SK-N-SH (cell line): ENCODE measurements at regions not wholly inside any gene's neighbourhood (a gene's known extent, or its start where the extent isn't known, plus 50 kb on each side); places are given as distances from the start of the nearest gene placed in this dataset.

Experiments
- REST ChIP-seq: IDR thresholded peaks from 2 replicates; pipeline ENCODE4 v1.6.1; 2012; ENCODE audit warnings: mild to moderate bottlenecking, low read depth, low read length, moderate library complexity
- TAF1 ChIP-seq: IDR thresholded peaks from 2 replicates; pipeline ENCODE4 v1.6.1; 2012; ENCODE audit warnings: low read depth, mild to moderate bottlenecking, low read length, moderate library complexity, borderline replicate concordance

GRCh38 chr5:89597878-89598277 lies 714.9 kb upstream of the MEF2C start:
- no peak for TF ChIP-seq TAF1
- TF ChIP-seq REST, result no peak
